ENCODE measurements at regions not wholly inside any gene's neighbourhood (a gene's known extent, or its start where the extent isn't known, plus 50 kb on each side); places are given as distances from the start of the nearest gene placed in this dataset.
"Not testable (repeated sequence)": the region's sequence is repeated elsewhere in the genome, so short reads cannot be mapped to it uniquely, and the experiment has no call there.

GRCh38 chr2:78145395-78145996 is 623.3 kb upstream of the LRRTM4 start:
- TF ChIP-seq, protein P1, sequence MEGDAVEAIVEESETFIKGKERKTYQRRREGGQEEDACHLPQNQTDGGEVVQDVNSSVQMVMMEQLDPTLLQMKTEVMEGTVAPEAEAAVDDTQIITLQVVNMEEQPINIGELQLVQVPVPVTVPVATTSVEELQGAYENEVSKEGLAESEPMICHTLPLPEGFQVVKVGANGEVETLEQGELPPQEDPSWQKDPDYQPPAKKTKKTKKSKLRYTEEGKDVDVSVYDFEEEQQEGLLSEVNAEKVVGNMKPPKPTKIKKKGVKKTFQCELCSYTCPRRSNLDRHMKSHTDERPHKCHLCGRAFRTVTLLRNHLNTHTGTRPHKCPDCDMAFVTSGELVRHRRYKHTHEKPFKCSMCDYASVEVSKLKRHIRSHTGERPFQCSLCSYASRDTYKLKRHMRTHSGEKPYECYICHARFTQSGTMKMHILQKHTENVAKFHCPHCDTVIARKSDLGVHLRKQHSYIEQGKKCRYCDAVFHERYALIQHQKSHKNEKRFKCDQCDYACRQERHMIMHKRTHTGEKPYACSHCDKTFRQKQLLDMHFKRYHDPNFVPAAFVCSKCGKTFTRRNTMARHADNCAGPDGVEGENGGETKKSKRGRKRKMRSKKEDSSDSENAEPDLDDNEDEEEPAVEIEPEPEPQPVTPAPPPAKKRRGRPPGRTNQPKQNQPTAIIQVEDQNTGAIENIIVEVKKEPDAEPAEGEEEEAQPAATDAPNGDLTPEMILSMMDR (IDR thresholded peaks at IDR 0.05; ENCODE audit: low read depth, low read length, missing control alignments), result no peak

DNA sequence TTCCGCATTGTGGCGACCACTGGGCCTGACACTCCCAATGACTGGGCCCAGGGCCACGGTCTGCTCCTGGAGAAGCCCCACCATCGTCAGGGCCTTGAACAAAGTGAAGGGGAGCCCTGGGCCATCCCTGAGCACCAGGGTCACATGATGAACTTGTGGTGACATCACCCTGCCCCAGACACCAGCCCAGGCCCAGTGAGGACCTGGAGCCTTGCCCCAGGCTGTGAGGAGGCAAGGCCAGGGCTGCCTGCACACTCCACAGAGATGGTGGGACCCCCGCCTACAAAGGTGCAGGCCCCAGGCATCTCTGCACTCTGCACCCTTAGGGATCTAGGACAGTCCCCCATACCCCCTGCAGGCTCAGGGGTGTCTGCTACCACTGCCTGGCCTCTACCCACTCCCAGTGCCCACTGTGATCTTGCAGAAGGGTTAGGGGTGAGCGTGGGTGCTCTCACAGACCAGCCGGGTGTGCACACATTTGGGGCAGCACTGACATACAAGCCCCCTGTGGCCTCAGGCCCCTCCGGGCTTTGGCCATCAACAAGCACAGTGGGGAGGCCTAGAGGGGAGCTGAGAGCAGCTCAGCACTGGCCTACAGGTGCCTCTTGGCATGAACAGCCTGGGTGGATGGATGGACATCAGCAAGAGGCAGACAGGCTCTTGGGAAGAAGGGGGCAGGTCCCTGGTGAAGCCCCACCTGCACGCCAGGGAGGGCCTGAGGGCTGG is 624.0 kb upstream of the LRRTM4 start:
- no peak overlapping the region for H3K4me3 ChIP-seq (replicated peaks; ENCODE audit: low read depth, low read length)
- no peak for DNase-seq (ENCODE audit: extremely low read depth, low read depth)
- TF ChIP-seq, protein P1 (IDR thresholded peaks at IDR 0.05; ENCODE audit: low read depth, low read length, missing control alignments), result no peak

More at GRCh38 chr2:78145395-78145996, 623.3 kb upstream of the LRRTM4 start:
- H3K4me3 ChIP-seq (replicated peaks; ENCODE audit: low read depth, low read length), result no peak overlapping the region
- DNase-seq (ENCODE audit: extremely low read depth, low read depth), result no peak

- H3K4me3 ChIP-seq (replicated peaks; ENCODE audit: low read depth, low read length), result no peak overlapping the region
- TF ChIP-seq, protein P1 (IDR thresholded peaks at IDR 0.05; ENCODE audit: low read depth, low read length, missing control alignments), result no peak
- no peak for DNase-seq (ENCODE audit: extremely low read depth, low read depth)
Observed at GRCh38 chr2:78147466-78147865, 625.3 kb upstream of the LRRTM4 start.

DNA sequence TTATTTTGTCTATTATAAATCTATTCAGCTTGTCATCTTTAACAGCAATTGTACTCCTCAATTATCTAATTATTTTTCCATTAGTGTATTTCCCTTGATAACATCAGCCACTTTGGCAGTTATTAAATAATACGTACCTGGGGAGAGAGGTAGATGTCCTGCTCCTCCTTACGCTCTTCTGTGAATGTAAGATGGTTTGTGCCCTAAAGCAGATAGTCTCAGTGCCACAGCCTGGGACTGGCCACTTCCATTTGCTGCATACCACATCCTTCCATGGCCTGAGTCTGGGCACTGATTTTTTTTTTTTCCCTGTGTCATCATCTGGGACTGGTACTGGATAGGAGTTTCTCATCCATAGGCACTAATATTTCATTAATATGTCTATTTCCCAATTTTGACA is 632.4 kb upstream of the LRRTM4 start:
- no peak overlapping the region for H3K4me3 ChIP-seq (replicated peaks; ENCODE audit: low read depth, low read length)
- TF ChIP-seq, protein P1 (IDR thresholded peaks at IDR 0.05; ENCODE audit: low read depth, low read length, missing control alignments), result no peak
- no peak for DNase-seq (ENCODE audit: extremely low read depth, low read depth)

DNA sequence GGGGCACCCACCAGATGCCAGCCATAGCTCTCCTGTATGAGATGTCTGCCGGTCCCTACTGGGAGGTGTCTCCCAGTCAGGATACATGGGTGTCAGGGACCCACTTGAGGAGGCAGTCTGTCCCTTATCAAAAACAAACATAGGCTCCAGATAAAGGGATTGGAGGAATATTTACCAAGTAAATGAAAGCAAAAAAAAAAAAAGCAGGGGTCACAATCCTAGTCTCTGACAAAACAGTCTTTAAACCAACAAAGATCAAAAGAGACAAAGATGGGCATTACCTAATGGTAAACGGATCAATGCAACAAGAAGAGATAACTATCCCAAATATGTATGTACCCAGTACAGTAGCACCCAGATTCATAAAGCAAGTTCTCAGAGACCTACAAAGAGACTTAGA is 640.0 kb upstream of the LRRTM4 start:
- DNase-seq (ENCODE audit: extremely low read depth, low read depth), result no peak

GRCh38 chr2:78172157-78172556 is 650.0 kb upstream of the LRRTM4 start:
- not testable (repeated sequence) for DNase-seq (ENCODE audit: extremely low read depth, low read depth); H3K4me3 ChIP-seq (replicated peaks; ENCODE audit: low read depth, low read length)

More for the DNA sequence above, 640.0 kb upstream of the LRRTM4 start:
- TF ChIP-seq, protein P1 (IDR thresholded peaks at IDR 0.05; ENCODE audit: low read depth, low read length, missing control alignments), result no peak
- H3K4me3 ChIP-seq (replicated peaks; ENCODE audit: low read depth, low read length), result no peak overlapping the region

DNA sequence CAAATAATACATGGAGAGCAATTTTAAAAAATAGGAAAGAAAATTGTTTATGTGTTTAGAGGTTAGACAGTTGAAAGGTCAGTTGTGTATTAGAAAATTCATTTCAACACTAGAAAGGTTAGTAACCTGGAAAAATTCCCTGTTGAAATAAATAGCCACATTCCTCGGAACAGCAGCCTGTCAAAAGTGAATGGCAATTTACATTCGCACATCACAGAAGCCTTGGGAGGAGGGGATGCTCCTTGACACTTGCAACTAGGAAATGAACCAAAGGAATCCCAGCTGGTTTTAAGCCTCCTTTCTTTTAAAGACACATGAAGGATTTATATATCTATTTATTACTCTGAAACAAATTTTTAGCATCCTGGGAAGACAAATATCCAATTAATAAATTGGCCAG is 653.5 kb upstream of the LRRTM4 start:
- no peak overlapping the region for H3K4me3 ChIP-seq (replicated peaks; ENCODE audit: low read depth, low read length)
- TF ChIP-seq, protein P1 (IDR thresholded peaks at IDR 0.05; ENCODE audit: low read depth, low read length, missing control alignments), result no peak
- no peak for DNase-seq (ENCODE audit: extremely low read depth, low read depth)

Data from HFF-Myc (cell line).